ENCODE measurements at regions not wholly inside any gene's neighbourhood (a gene's known extent, or its start where the extent isn't known, plus 50 kb on each side); places are given as distances from the start of the nearest gene placed in this dataset.
"Not testable (repeated sequence)": the region's sequence is repeated elsewhere in the genome, so short reads cannot be mapped to it uniquely, and the experiment has no call there.

- H3K9me3 ChIP-seq (ENCODE audit: control insufficient read depth in 2 of 2, low read length in 2 of 2), result no peaks in the 10 kb centered on the region
- peak overlapping the region; percentile 3 for H3K27ac ChIP-seq (ENCODE audit: low read length)
- H3K36me3 ChIP-seq (ENCODE audit: control insufficient read depth in 2 of 2, insufficient read depth in 2 of 2, low read length in 2 of 2), result no peaks in the 10 kb centered on the region
- H3K4me1 ChIP-seq (ENCODE audit: control insufficient read depth, insufficient read depth, low read length), result peaks cover 6% of the 10 kb centered on the region
- no peaks in the 10 kb centered on the region for H3K27me3 ChIP-seq (ENCODE audit: control insufficient read depth in 1 of 2, insufficient read depth in 2 of 2, low read length in 2 of 2)
- H3K9ac ChIP-seq (ENCODE audit: low read length in 2 of 2), result no peak overlapping the region
- H3K4me3 ChIP-seq (ENCODE audit: low read length in 2 of 2), result no peak overlapping the region
Measured at GRCh38 chr2:67323209-67323991, 73.7 kb upstream of the ETAA1 start.

- no peak overlapping the region for H3K4me3 ChIP-seq (ENCODE audit: low read length in 2 of 2)
- H3K4me1 ChIP-seq (ENCODE audit: control insufficient read depth, insufficient read depth, low read length), result no peaks in the 10 kb centered on the region
- H3K27ac ChIP-seq (ENCODE audit: low read length), result no peak overlapping the region
- H3K9ac ChIP-seq (ENCODE audit: low read length in 2 of 2), result no peak overlapping the region
- H3K36me3 ChIP-seq (ENCODE audit: control insufficient read depth in 2 of 2, insufficient read depth in 2 of 2, low read length in 2 of 2), result no peaks in the 10 kb centered on the region
- no peaks in the 10 kb centered on the region for H3K9me3 ChIP-seq (ENCODE audit: control insufficient read depth in 2 of 2, low read length in 2 of 2)
- H3K27me3 ChIP-seq (ENCODE audit: control insufficient read depth in 1 of 2, insufficient read depth in 2 of 2, low read length in 2 of 2), result no peaks in the 10 kb centered on the region
Measured at GRCh38 chr2:67329513-67329912, 67.6 kb upstream of the ETAA1 start.

- H3K9ac ChIP-seq (ENCODE audit: low read length in 2 of 2), result no peak overlapping the region
- H3K4me1 ChIP-seq (ENCODE audit: control insufficient read depth, insufficient read depth, low read length), result no peaks in the 10 kb centered on the region
- no peak overlapping the region for H3K27ac ChIP-seq (ENCODE audit: low read length)
- no peak overlapping the region for H3K4me3 ChIP-seq (ENCODE audit: low read length in 2 of 2)
- no peaks in the 10 kb centered on the region for H3K36me3 ChIP-seq (ENCODE audit: control insufficient read depth in 2 of 2, insufficient read depth in 2 of 2, low read length in 2 of 2)
- no peaks in the 10 kb centered on the region for H3K9me3 ChIP-seq (ENCODE audit: control insufficient read depth in 2 of 2, low read length in 2 of 2)
- no peaks in the 10 kb centered on the region for H3K27me3 ChIP-seq (ENCODE audit: control insufficient read depth in 1 of 2, insufficient read depth in 2 of 2, low read length in 2 of 2)
Measured at GRCh38 chr2:67329951-67330350, 67.2 kb upstream of the ETAA1 start.

GRCh38 chr2:67331419-67332086 lies 65.6 kb upstream of the ETAA1 start:
- H3K9me3 ChIP-seq (ENCODE audit: control insufficient read depth in 2 of 2, low read length in 2 of 2); H3K27me3 ChIP-seq (ENCODE audit: control insufficient read depth in 1 of 2, insufficient read depth in 2 of 2, low read length in 2 of 2): not testable (repeated sequence)

GRCh38 chr2:67337903-67338302 lies 59.2 kb upstream of the ETAA1 start:
- H3K4me3 ChIP-seq (ENCODE audit: low read length in 2 of 2), result no peak overlapping the region
- no peak overlapping the region for H3K9ac ChIP-seq (ENCODE audit: low read length in 2 of 2)
- no peaks in the 10 kb centered on the region for H3K36me3 ChIP-seq (ENCODE audit: control insufficient read depth in 2 of 2, insufficient read depth in 2 of 2, low read length in 2 of 2)
- H3K27me3 ChIP-seq (ENCODE audit: control insufficient read depth in 1 of 2, insufficient read depth in 2 of 2, low read length in 2 of 2), result no peaks in the 10 kb centered on the region
- no peaks in the 10 kb centered on the region for H3K4me1 ChIP-seq (ENCODE audit: control insufficient read depth, insufficient read depth, low read length)
- H3K9me3 ChIP-seq (ENCODE audit: control insufficient read depth in 2 of 2, low read length in 2 of 2), result no peaks in the 10 kb centered on the region
- no peak overlapping the region for H3K27ac ChIP-seq (ENCODE audit: low read length)

More at GRCh38 chr2:67331419-67332086, 65.6 kb upstream of the ETAA1 start:
- not testable (repeated sequence) for H3K9ac ChIP-seq (ENCODE audit: low read length in 2 of 2); H3K36me3 ChIP-seq (ENCODE audit: control insufficient read depth in 2 of 2, insufficient read depth in 2 of 2, low read length in 2 of 2); H3K27ac ChIP-seq (ENCODE audit: low read length); H3K4me1 ChIP-seq (ENCODE audit: control insufficient read depth, insufficient read depth, low read length); H3K4me3 ChIP-seq (ENCODE audit: low read length in 2 of 2)

- H3K9ac ChIP-seq (ENCODE audit: low read length in 2 of 2), result no peak overlapping the region
- no peaks in the 10 kb centered on the region for H3K36me3 ChIP-seq (ENCODE audit: control insufficient read depth in 2 of 2, insufficient read depth in 2 of 2, low read length in 2 of 2)
- no peaks in the 10 kb centered on the region for H3K9me3 ChIP-seq (ENCODE audit: control insufficient read depth in 2 of 2, low read length in 2 of 2)
- H3K4me3 ChIP-seq (ENCODE audit: low read length in 2 of 2), result no peak overlapping the region
- no peaks in the 10 kb centered on the region for H3K4me1 ChIP-seq (ENCODE audit: control insufficient read depth, insufficient read depth, low read length)
- H3K27ac ChIP-seq (ENCODE audit: low read length), result no peak overlapping the region
- no peaks in the 10 kb centered on the region for H3K27me3 ChIP-seq (ENCODE audit: control insufficient read depth in 1 of 2, insufficient read depth in 2 of 2, low read length in 2 of 2)
Measured at GRCh38 chr2:67338601-67339233, 58.4 kb upstream of the ETAA1 start.

- H3K9me3 ChIP-seq (ENCODE audit: control insufficient read depth in 2 of 2, low read length in 2 of 2), result no peaks in the 10 kb centered on the region
- H3K27ac ChIP-seq (ENCODE audit: low read length), result no peak overlapping the region
- no peaks in the 10 kb centered on the region for H3K4me1 ChIP-seq (ENCODE audit: control insufficient read depth, insufficient read depth, low read length)
- no peaks in the 10 kb centered on the region for H3K27me3 ChIP-seq (ENCODE audit: control insufficient read depth in 1 of 2, insufficient read depth in 2 of 2, low read length in 2 of 2)
- H3K4me3 ChIP-seq (ENCODE audit: low read length in 2 of 2), result no peak overlapping the region
- H3K9ac ChIP-seq (ENCODE audit: low read length in 2 of 2), result no peak overlapping the region
- no peaks in the 10 kb centered on the region for H3K36me3 ChIP-seq (ENCODE audit: control insufficient read depth in 2 of 2, insufficient read depth in 2 of 2, low read length in 2 of 2)
Measured at GRCh38 chr2:67339234-67339885, 57.8 kb upstream of the ETAA1 start.

GRCh38 chr2:67340133-67341011 lies 56.8 kb upstream of the ETAA1 start:
- H3K36me3 ChIP-seq (ENCODE audit: control insufficient read depth in 2 of 2, insufficient read depth in 2 of 2, low read length in 2 of 2), result no peaks in the 10 kb centered on the region
- H3K9me3 ChIP-seq (ENCODE audit: control insufficient read depth in 2 of 2, low read length in 2 of 2), result no peaks in the 10 kb centered on the region
- H3K27me3 ChIP-seq (ENCODE audit: control insufficient read depth in 1 of 2, insufficient read depth in 2 of 2, low read length in 2 of 2), result no peaks in the 10 kb centered on the region
- H3K4me3 ChIP-seq (ENCODE audit: low read length in 2 of 2), result no peak overlapping the region
- no peak overlapping the region for H3K9ac ChIP-seq (ENCODE audit: low read length in 2 of 2)
- H3K27ac ChIP-seq (ENCODE audit: low read length), result no peak overlapping the region
- no peaks in the 10 kb centered on the region for H3K4me1 ChIP-seq (ENCODE audit: control insufficient read depth, insufficient read depth, low read length)

- no peak overlapping the region for H3K27ac ChIP-seq (ENCODE audit: low read length)
- no peaks in the 10 kb centered on the region for H3K9me3 ChIP-seq (ENCODE audit: control insufficient read depth in 2 of 2, low read length in 2 of 2)
- H3K4me3 ChIP-seq (ENCODE audit: low read length in 2 of 2), result no peak overlapping the region
- no peaks in the 10 kb centered on the region for H3K27me3 ChIP-seq (ENCODE audit: control insufficient read depth in 1 of 2, insufficient read depth in 2 of 2, low read length in 2 of 2)
- H3K4me1 ChIP-seq (ENCODE audit: control insufficient read depth, insufficient read depth, low read length), result no peaks in the 10 kb centered on the region
- H3K9ac ChIP-seq (ENCODE audit: low read length in 2 of 2), result no peak overlapping the region
- H3K36me3 ChIP-seq (ENCODE audit: control insufficient read depth in 2 of 2, insufficient read depth in 2 of 2, low read length in 2 of 2), result no peaks in the 10 kb centered on the region
Measured at GRCh38 chr2:67341012-67341318, 56.2 kb upstream of the ETAA1 start.

GRCh38 chr2:67341336-67341735 lies 55.8 kb upstream of the ETAA1 start:
- Histone ChIP-seq H3K27me3 (ENCODE audit: control insufficient read depth in 1 of 2, insufficient read depth in 2 of 2, low read length in 2 of 2) (no peaks in the 10 kb centered on the region), H3K27ac (ENCODE audit: low read length) (no peak overlapping the region), H3K4me3 (ENCODE audit: low read length in 2 of 2) (no peak overlapping the region), H3K4me1 (ENCODE audit: control insufficient read depth, insufficient read depth, low read length) (no peaks in the 10 kb centered on the region), H3K9ac (ENCODE audit: low read length in 2 of 2) (no peak overlapping the region), H3K36me3 (ENCODE audit: control insufficient read depth in 2 of 2, insufficient read depth in 2 of 2, low read length in 2 of 2) (no peaks in the 10 kb centered on the region), H3K9me3 (ENCODE audit: control insufficient read depth in 2 of 2, low read length in 2 of 2) (no peaks in the 10 kb centered on the region)
